Activated naive CD4-positive, alpha-beta T cell treated with Interleukin-2 at 50 U/mL for 16 hours (primary cell): ENCODE measurements at regions not wholly inside any gene's neighbourhood (a gene's known extent, or its start where the extent isn't known, plus 50 kb on each side); places are given as distances from the start of the nearest gene placed in this dataset.

Experiments
- DNase-seq: peaks from one replicate; pipeline ENCODE4 v3.0.0-alpha.2; 2020

DNA sequence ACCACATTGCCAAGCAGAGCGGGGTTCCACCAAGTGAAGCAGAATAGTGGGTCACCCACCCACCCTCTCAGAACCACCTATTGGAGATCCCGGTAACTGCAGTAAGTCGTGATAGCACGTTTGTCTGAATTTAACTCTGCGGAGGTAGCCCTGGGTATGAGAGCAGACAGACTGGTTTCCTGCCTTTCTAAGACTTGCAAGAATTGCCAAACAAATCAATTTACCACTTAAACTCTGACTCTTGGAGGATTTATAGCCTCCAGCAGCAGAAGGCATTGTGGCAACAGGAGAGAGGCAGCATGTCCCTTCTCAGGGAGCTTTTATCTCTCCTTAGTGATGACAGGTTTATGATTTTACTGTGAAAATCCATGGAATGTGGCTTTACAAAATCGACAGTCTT is 287.9 kb upstream of the FMN2 start:
- DNase-seq, result no peak

GRCh38 chr1:239804266-239804665 is 287.4 kb upstream of the FMN2 start:
- DNase-seq, result no peak

- DNase-seq, result no peak
Observed at GRCh38 chr1:239805042-239805441, 286.6 kb upstream of the FMN2 start.

DNA sequence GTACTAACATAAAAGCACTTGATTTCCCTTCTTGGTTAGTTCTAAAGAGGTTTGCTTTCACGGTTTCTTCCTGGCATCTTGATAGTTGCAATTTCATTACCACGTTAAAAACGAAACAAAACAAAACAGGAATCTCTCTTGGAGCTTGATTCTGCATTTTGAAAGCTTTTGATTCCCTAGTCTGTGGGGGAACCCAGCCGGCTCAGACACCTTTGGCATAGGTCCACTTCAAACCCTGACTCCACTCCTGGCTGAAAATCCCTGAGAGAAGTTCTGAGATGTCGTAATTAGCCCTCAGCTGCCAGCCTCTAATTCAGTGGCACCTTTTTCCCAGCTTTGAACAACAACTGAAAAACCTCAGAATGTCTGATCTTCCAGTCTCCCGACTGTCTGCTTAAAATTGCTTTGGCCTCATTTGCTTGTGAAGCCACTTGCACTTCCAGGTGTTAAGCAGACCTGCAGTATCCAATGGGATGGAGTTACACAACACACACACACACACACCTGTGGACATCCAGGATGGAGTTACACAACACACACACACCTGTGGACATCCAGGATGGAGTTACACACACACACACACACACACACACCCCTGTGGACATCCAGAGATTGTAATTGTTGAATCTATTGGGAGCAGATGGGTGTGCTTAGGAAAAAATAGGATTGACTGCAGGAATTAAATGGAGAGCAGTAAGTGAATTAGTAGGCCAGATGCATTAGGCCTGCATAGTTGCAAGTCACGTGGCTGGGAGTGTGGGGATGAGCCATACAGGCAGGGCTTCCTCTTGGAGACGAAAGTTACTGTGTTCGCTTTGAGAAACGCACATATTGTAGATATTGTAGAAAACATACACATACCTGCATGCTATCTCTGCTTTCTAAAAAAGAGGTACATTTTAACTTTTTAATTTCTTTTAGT is 285.6 kb upstream of the FMN2 start:
- no peak for DNase-seq

- DNase-seq, result no peak
Observed at GRCh38 chr1:239806897-239807296, 284.8 kb upstream of the FMN2 start.

DNA sequence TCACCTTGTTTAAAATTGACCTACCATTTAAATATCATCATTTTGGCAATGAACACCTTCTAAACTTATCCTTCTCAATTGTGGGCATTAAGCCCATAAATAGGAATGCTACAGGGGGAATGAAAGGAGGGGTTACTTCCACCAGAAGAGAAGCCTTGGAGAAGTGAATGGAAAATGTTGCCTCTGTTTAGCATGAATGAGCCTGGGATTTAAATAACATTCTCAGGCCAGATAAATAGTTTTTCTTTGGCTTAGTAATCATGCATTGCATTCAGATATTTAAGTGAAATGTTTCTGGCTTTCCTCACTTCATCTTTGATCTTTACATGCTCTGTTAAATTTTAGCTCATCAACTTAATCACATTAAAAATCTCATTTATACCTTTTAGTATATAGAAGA is 284.3 kb upstream of the FMN2 start:
- no peak for DNase-seq

- no peak for DNase-seq
Observed at GRCh38 chr1:239810061-239810481, 281.6 kb upstream of the FMN2 start.

- peak; percentile 12 for DNase-seq
Observed at GRCh38 chr1:239811211-239811885, 280.3 kb upstream of the FMN2 start.

DNA sequence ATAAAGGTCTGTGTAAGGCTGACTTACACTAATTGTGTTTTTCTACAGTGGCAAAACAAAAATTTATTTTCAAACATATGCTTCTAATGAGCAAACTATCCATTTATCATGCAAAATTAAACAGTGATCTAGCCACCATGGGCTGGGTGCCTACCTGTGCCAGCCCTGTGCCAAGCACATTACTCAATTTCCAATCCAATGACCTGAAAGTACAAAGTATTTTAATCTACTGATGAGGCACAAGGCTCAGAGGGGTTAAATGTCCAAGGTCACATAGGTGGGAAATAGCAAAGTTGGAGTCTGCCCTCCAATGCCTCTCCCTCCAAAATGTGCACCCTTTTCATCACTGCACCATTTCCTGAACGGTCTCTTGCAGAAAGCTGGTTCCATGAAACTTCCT is 279.1 kb upstream of the FMN2 start:
- DNase-seq, result no peak

GRCh38 chr1:239814306-239814881 is 277.3 kb upstream of the FMN2 start:
- peak; percentile 27 for DNase-seq

DNA sequence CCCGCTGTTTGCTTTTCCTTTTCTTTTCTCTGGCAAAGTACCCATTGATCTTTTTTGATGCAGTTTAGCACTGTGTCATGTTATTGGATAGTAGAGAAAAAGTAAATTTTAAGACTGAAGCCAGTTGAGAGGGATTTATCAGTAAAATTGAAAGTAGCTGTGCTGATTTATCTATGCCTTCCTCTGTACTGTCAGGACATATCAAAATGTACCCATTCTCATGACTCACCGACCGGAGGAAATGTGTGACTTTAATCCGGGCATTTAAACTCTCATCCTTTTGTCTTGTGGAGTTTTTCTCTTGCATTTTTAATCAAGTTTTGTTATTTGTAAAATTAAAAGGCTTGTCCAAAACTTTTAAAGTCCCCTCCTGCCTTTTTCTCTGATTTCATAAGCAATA is 276.6 kb upstream of the FMN2 start:
- no peak for DNase-seq

DNA sequence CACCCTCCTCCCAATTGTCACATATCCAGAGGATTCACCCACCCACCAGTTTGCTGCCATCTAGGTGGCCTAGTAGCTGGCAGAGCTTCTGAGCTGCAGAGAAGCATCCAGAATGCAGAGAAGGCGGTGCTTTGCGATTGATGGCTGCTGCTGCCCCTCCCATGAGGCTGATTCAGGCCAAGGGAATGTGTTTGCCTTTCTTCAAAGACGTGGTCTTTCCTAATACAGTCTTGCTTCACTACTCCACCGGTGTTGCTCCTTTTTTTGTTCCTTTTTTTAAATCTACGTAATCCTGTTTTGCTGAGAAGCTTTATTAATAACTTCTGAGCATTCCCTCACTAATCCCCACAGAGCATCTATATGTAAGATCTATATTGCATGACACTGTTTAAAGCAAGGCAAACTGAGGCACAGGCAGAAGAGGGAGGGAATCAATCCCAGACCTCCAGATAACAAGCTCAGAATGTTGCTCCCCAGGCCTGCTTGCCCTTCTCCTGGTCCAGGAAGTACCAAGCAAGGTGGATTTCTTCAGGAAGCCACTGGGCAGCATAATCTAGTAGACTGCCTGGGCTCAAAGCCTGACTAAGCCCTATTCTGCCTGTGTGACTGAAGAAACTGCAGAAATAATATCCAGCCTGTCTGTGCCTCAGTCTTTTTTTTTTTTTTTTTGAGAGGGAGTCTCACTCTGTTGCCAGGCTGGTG is 275.5 kb upstream of the FMN2 start:
- DNase-seq, result no peak

DNA sequence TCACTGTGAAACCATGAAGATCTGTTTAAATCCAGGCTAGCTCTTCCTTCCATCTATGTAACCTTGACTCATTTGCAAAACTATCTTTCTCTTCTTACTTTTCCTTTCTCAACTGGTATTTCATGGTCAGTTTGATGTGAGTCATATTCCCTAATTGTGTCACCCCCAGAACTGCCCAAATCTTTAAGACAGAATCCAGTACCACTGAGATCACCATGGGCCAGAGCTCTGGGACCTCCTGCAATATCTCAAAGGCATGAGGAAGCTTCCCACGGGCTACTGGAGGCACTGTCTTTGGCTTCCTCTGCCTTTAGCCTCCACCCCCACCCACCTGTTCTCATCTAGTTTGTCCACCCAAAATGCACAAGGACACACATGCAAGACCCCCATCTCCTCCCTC is 274.4 kb upstream of the FMN2 start:
- DNase-seq, result no peak

DNA sequence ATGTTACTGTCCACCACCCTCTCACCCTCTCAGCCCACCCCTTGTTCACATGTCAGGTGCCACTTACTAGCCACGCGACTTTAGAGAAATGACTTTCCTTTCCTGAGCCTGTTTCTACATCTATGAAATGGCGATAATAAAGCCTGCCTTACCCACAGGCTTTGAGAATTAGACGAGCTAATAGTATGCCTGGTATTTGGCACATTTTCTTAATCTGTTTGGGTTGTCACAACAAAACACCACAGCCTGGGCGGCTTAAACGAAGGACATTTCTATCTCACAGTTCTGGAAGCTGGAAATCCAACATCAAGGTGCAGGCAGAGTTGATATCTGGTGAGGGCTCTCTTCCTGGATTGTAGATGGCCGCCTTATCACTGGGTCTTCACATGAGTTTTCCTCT is 273.9 kb upstream of the FMN2 start:
- DNase-seq, result no peak

- no peak for DNase-seq
Observed at GRCh38 chr1:239819096-239819495, 272.6 kb upstream of the FMN2 start.

DNA sequence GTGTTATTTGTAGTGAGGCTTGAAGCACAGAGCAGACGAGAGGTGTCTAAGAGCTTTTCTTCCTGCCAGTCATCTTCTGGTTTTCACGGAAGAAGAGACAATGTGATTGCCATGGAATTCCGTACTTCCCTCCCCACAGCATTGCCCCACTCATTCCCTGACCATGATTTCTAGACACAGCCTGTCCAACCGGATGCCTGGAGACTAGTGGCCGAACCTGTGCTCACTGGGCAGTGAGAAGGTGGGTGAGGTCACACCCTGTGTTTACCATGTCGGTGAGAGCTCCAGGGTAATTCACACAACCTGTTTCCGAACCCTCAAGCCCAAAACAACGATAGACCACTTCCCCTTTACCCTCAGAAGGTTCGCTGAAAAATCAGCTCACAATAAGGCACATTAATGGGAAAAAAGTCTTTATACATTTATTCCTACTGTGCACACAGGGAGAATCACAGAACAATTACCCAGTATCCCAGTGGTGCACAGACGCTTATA is 271.9 kb upstream of the FMN2 start:
- DNase-seq, result no peak

DNA sequence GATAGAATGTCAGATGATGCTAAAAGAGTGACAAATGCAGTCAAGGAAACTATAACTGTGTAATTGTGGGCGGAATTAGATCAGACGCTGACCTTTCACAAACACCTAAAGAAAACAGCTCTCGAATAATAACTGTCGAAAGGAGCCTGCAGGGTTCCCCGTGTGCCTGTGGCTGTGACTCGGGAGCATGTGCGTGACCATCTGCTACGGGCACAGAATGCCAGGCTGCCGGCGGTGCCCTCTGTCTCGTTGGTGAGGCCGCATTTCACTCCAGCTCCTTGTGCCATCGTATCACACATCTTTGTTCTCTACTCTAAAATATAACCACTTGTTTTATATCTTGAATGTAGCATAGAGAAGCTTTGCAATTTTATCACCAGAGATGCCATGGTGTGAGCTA is 267.8 kb upstream of the FMN2 start:
- DNase-seq, result no peak

DNA sequence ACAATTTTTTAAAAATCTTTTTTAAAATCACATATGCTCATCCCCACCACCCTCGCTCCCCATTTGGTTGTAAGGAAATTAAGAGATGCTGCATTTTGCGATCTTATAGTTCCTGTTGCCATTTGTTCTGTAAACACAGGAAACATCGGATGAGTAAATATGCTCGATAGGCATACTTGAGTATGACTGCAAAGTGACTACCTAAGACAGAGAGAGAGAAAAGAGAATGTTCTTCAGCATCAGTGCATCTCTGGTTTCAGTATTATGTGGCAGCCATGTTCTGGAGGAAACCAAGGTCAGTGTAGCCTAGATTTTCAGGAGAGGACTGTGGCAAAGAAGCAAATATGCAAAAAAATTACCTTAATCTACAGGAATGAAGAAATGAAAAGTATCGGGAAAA is 265.5 kb upstream of the FMN2 start:
- no peak for DNase-seq

DNA sequence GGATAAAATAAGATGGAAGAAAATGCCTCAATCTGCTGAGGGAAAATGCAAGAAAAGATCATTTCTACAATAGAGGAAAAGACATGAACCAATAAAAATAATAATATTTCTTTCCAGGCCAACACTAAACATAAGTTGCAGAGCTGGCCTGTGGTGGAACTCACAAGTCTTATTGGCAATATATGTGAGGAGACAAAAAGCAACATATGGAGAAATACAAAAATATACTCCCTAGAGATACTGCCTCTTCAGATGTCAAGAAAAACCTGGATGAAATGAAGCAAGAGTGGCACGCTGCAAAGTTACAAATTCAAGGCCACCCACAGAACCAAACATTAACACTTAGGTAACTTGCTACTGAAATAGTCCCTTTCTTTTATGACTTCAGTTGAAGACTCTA is 264.9 kb upstream of the FMN2 start:
- no peak for DNase-seq

- no peak for DNase-seq
Observed at GRCh38 chr1:239829535-239829934, 262.1 kb upstream of the FMN2 start.

- no peak for DNase-seq
Observed at GRCh38 chr1:239831577-239832355, 259.9 kb upstream of the FMN2 start.

- no peak for DNase-seq
Observed at GRCh38 chr1:239833723-239834122, 258.0 kb upstream of the FMN2 start.
